ENCODE measurements at regions not wholly inside any gene's neighbourhood (a gene's known extent, or its start where the extent isn't known, plus 50 kb on each side); places are given as distances from the start of the nearest gene placed in this dataset.
A peak's percentile ranks its signal among the peaks of the same experiment; 100 is the strongest.

GRCh38 chr3:459311-459670 lies 262.7 kb downstream of the CHL1 start:
- DNase-seq (ENCODE audit: extremely low spot score): no peak
- no peak for TF ChIP-seq CTCF (IDR thresholded peaks at IDR 0.05; ENCODE audit: control extremely low read depth, extremely low read depth, low read depth, missing control alignments)
- CTCF ChIA-PET: interaction anchor here (0.9 to 3.3 kb wide), 3 partner anchors 9 to 14 kb away, joined by 3 to 24 read pairs (median 5); no protein-coding TSS in a partner anchor
- POLR2A ChIA-PET: no interaction called here

- ChIA-PET CTCF (no interaction called here), POLR2A (no interaction called here)
- DNase-seq (ENCODE audit: extremely low spot score): no peak
- TF ChIP-seq CTCF (IDR thresholded peaks at IDR 0.05; ENCODE audit: control extremely low read depth, extremely low read depth, low read depth, missing control alignments): no peak
Measured at GRCh38 chr3:461006-461405, 264.4 kb downstream of the CHL1 start.

- TF ChIP-seq CTCF (IDR thresholded peaks at IDR 0.05; ENCODE audit: control extremely low read depth, extremely low read depth, low read depth, missing control alignments): no peak
- no peak for DNase-seq (ENCODE audit: extremely low spot score)
- POLR2A ChIA-PET: no interaction called here
- CTCF ChIA-PET: interaction anchor here (1.7 kb wide), 1 partner anchor 10 kb away, joined by 4 read pairs; no protein-coding TSS in a partner anchor
Measured at GRCh38 chr3:462851-463250, 266.3 kb downstream of the CHL1 start.

- peak; percentile 41 for DNase-seq (ENCODE audit: extremely low spot score)
- ChIA-PET CTCF (interaction anchor here (1.7 kb wide), 1 partner anchor 9 kb away, joined by 4 read pairs; no protein-coding TSS in a partner anchor), POLR2A (no interaction called here)
- TF ChIP-seq CTCF (IDR thresholded peaks at IDR 0.05; ENCODE audit: control extremely low read depth, extremely low read depth, low read depth, missing control alignments): no peak
Measured at GRCh38 chr3:463252-464192, 267.0 kb downstream of the CHL1 start.

GRCh38 chr3:464255-464654 lies 267.7 kb downstream of the CHL1 start:
- DNase-seq (ENCODE audit: extremely low spot score): no peak
- no peak for TF ChIP-seq CTCF (IDR thresholded peaks at IDR 0.05; ENCODE audit: control extremely low read depth, extremely low read depth, low read depth, missing control alignments)
- ChIA-PET POLR2A (no interaction called here), CTCF (no interaction called here)

GRCh38 chr3:468172-468571 lies 271.6 kb downstream of the CHL1 start:
- no peak for DNase-seq (ENCODE audit: extremely low spot score)
- POLR2A ChIA-PET: no interaction called here
- CTCF ChIA-PET: interaction anchor here (0.5 to 3.3 kb wide), 14 partner anchors 9 to 391 kb away, joined by 3 to 24 read pairs (median 4); no protein-coding TSS in a partner anchor
- TF ChIP-seq CTCF (IDR thresholded peaks at IDR 0.05; ENCODE audit: control extremely low read depth, extremely low read depth, low read depth, missing control alignments): peak; percentile 64

All from GM10248 (cell line).